GM04504 (cell line): ENCODE measurements at regions not wholly inside any gene's neighbourhood (a gene's known extent, or its start where the extent isn't known, plus 50 kb on each side); places are given as distances from the start of the nearest gene placed in this dataset.

Experiments used
- DNase-seq: peaks from one replicate; pipeline ENCODE4 v3.0.0-alpha.2; 2012; ENCODE audit warnings: low read depth

- no peak for DNase-seq
Measured at GRCh38 chr7:10122551-10123100, 851.0 kb upstream of the PHF14 start.

- DNase-seq, result no peak
Measured at GRCh38 chr7:10128748-10129147, 844.9 kb upstream of the PHF14 start.

- DNase-seq, result no peak
Measured at GRCh38 chr7:10138087-10138854, 835.4 kb upstream of the PHF14 start.

GRCh38 chr7:10146271-10146670 is 827.4 kb upstream of the PHF14 start:
- no peak for DNase-seq

GRCh38 chr7:10156972-10157371 is 816.7 kb upstream of the PHF14 start:
- DNase-seq, result no peak

GRCh38 chr7:10181996-10182395 is 791.7 kb upstream of the PHF14 start:
- no peak for DNase-seq

GRCh38 chr7:10192074-10192473 is 781.6 kb upstream of the PHF14 start:
- DNase-seq, result no peak

- DNase-seq, result no peak
Measured at GRCh38 chr7:10205696-10206095, 768.0 kb upstream of the PHF14 start.

- no peak for DNase-seq
Measured at GRCh38 chr7:10210000-10210399, 763.7 kb upstream of the PHF14 start.

- DNase-seq, result no peak
Measured at GRCh38 chr7:10211016-10211415, 762.7 kb upstream of the PHF14 start.

GRCh38 chr7:10211861-10212260 is 761.8 kb upstream of the PHF14 start:
- DNase-seq, result no peak

GRCh38 chr7:10212649-10213048 is 761.0 kb upstream of the PHF14 start:
- DNase-seq, result no peak

- DNase-seq, result no peak
Measured at GRCh38 chr7:10216462-10216861, 757.2 kb upstream of the PHF14 start.

- no peak for DNase-seq
Measured at GRCh38 chr7:10221084-10221483, 752.6 kb upstream of the PHF14 start.

- DNase-seq, result no peak
Measured at GRCh38 chr7:10222976-10223375, 750.7 kb upstream of the PHF14 start.

GRCh38 chr7:10225275-10225674 is 748.4 kb upstream of the PHF14 start:
- DNase-seq, result no peak

- DNase-seq, result no peak
Measured at GRCh38 chr7:10237306-10237705, 736.4 kb upstream of the PHF14 start.

GRCh38 chr7:10238641-10239040 is 735.0 kb upstream of the PHF14 start:
- DNase-seq, result no peak

- DNase-seq, result no peak
Measured at GRCh38 chr7:10239695-10240345, 733.9 kb upstream of the PHF14 start.

- no peak for DNase-seq
Measured at GRCh38 chr7:10245406-10245805, 728.3 kb upstream of the PHF14 start.

GRCh38 chr7:10257438-10257837 is 716.2 kb upstream of the PHF14 start:
- no peak for DNase-seq

- DNase-seq, result no peak
Measured at GRCh38 chr7:10266976-10267375, 706.7 kb upstream of the PHF14 start.

GRCh38 chr7:10268034-10268433 is 705.6 kb upstream of the PHF14 start:
- no peak for DNase-seq

- DNase-seq, result no peak
Measured at GRCh38 chr7:10282909-10283308, 690.8 kb upstream of the PHF14 start.
